ENCODE measurements at regions not wholly inside any gene's neighbourhood (a gene's known extent, or its start where the extent isn't known, plus 50 kb on each side); places are given as distances from the start of the nearest gene placed in this dataset.
A peak's percentile ranks its signal among the peaks of the same experiment; 100 is the strongest.
"Not testable (repeated sequence)": the region's sequence is repeated elsewhere in the genome, so short reads cannot be mapped to it uniquely, and the experiment has no call there.

DNA sequence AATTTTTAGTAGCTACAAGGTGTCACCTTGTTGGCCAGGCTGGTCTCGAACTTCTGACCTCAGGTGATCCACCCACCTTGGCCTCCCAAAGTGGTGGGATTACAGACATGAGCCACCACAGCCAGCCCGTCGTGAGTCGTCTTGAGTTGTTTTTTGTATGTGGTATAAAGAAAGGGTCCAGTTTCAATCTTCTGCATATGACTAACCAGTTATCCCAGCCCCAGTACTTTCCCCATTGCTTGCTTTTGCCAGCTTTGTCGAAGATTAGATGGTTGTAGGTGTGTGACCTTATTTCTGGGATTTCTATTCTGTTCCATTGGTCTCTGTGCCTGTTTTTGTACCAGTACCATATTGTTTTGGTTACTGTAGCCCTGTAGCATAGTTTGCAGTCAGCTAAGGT, 105.9 kb downstream of the OR13H1 start:
- TF ChIP-seq, protein P1, sequence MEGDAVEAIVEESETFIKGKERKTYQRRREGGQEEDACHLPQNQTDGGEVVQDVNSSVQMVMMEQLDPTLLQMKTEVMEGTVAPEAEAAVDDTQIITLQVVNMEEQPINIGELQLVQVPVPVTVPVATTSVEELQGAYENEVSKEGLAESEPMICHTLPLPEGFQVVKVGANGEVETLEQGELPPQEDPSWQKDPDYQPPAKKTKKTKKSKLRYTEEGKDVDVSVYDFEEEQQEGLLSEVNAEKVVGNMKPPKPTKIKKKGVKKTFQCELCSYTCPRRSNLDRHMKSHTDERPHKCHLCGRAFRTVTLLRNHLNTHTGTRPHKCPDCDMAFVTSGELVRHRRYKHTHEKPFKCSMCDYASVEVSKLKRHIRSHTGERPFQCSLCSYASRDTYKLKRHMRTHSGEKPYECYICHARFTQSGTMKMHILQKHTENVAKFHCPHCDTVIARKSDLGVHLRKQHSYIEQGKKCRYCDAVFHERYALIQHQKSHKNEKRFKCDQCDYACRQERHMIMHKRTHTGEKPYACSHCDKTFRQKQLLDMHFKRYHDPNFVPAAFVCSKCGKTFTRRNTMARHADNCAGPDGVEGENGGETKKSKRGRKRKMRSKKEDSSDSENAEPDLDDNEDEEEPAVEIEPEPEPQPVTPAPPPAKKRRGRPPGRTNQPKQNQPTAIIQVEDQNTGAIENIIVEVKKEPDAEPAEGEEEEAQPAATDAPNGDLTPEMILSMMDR (IDR thresholded peaks at IDR 0.05; ENCODE audit: borderline replicate concordance, control extremely low read depth, extremely low read depth, insufficient read depth, missing control alignments) = no peak
- in situ Hi-C loops (cut with MboI; ENCODE audit: low sequenced_read_pairs, unreplicated experiment) = loop anchor here (25.0 kb wide), 1 partner anchor 662 kb away; no protein-coding TSS in a partner anchor
- DNase-seq (ENCODE audit: low spot score) = no peak

DNA sequence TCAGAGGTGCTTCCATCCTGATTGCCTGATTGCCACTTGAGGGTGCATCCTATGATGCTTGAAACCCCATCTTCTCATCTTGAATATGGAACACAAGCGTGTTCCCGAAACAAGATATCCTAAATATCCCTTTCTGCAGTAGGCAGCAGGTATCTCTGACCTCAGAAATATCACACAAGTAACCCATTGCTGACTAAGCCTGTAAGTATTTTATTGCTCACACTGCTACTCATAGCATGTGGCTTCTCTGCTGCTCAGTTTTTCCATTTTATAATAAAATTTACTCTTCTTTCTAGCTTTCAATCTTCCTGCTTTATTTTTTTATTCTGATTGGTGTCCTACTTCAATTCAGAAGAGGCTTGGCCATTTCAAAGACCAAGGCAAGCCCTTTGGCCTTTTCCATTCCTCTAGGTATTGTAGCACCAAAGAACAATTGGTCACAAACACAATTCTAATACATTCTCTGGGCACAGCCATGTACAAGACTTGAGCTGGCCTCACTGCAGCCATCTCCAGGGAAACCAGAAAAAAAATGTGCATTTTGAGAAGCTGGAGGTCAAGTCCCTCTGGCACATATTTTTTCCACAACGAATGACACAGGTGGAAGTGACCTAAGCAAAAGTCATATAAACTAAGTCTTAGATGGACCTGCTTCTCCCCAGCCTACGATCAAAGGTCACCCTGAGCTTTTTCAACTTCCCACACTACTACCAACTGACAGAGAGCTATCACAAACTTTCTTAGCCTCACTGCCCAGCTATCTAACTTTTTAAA, 107.0 kb downstream of the OR13H1 start:
- no peak for DNase-seq (ENCODE audit: low spot score)
- in situ Hi-C loops (cut with MboI; ENCODE audit: low sequenced_read_pairs, unreplicated experiment) = no loop called here
- TF ChIP-seq, protein P1 (IDR thresholded peaks at IDR 0.05; ENCODE audit: borderline replicate concordance, control extremely low read depth, extremely low read depth, insufficient read depth, missing control alignments) = no peak

DNA sequence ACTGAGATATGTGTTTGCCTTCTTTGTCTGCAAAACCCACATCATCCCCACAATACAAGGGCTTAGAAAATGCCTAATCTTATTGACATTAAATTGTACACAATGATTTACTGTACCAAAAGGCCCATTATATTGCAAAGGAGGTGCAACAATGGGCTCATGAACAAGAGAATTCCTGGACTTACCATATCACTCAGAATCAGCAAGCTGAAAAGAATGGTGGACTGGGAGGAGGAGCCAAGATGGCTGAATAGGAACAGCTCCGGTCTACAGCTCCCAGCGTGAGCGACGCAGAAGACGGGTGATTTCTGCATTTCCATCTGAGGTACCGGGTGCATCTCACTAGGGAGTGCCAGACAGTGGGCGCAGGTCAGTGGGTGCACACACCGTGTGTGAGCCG, 119.9 kb downstream of the OR13H1 start:
- in situ Hi-C loops (cut with MboI; ENCODE audit: low sequenced_read_pairs, unreplicated experiment); DNase-seq (ENCODE audit: low spot score): not testable (repeated sequence)

DNA sequence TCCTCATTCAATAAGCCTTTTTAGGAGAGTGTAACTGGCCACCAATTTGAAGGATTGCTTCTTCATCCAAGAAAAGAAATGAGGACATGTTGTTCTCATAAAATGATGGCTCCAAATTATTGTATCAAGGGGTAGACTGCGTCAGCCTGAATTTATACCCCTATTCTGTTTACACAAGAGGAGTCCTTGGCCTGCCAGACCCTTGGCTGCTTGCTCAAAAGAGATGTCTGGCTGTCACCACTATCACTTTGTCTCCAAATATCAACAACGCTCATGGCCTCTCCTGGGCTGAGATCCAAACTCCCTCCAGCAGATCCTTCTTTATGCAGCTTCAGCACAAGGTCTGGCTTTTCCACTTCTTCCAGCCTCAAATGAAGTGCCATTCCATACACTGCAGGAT, 127.9 kb downstream of the OR13H1 start:
- DNase-seq (ENCODE audit: low spot score) = no peak
- TF ChIP-seq, protein P1 (IDR thresholded peaks at IDR 0.05; ENCODE audit: borderline replicate concordance, control extremely low read depth, extremely low read depth, insufficient read depth, missing control alignments) = no peak
- in situ Hi-C loops (cut with MboI; ENCODE audit: low sequenced_read_pairs, unreplicated experiment) = no loop called here

DNA sequence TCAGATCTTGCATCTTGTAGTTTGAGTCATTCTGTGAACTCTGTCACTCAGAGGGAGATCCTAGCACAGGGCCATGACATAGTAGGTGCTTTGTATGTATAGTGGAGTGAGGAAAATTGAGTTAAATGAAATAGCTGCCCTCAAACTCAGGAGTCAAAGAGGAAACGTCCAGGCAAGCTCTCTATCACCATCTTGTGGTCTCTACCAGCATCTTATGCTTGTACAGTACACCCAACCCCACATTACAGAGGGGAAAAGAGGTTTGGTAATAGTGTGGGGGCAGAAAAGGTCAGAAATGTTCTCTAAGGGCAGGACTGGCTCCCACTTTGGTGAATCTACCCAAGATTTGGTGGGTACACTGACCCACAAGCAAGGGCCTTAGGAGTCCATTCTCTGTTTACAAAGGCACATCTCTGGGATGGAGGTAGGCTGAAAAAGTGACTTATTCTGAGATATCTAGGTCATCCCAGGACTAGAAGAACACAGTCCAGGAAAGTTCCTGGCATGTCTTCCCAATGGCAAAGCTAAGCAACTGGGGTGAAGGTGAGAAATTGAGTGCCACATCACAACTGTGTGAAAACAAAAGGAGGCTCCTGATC, 131.8 kb downstream of the OR13H1 start:
- TF ChIP-seq, protein P1 (IDR thresholded peaks at IDR 0.05; ENCODE audit: borderline replicate concordance, control extremely low read depth, extremely low read depth, insufficient read depth, missing control alignments) = peak; percentile 45
- in situ Hi-C loops (cut with MboI; ENCODE audit: low sequenced_read_pairs, unreplicated experiment) = no loop called here
- peak; percentile 34 for DNase-seq (ENCODE audit: low spot score)

DNA sequence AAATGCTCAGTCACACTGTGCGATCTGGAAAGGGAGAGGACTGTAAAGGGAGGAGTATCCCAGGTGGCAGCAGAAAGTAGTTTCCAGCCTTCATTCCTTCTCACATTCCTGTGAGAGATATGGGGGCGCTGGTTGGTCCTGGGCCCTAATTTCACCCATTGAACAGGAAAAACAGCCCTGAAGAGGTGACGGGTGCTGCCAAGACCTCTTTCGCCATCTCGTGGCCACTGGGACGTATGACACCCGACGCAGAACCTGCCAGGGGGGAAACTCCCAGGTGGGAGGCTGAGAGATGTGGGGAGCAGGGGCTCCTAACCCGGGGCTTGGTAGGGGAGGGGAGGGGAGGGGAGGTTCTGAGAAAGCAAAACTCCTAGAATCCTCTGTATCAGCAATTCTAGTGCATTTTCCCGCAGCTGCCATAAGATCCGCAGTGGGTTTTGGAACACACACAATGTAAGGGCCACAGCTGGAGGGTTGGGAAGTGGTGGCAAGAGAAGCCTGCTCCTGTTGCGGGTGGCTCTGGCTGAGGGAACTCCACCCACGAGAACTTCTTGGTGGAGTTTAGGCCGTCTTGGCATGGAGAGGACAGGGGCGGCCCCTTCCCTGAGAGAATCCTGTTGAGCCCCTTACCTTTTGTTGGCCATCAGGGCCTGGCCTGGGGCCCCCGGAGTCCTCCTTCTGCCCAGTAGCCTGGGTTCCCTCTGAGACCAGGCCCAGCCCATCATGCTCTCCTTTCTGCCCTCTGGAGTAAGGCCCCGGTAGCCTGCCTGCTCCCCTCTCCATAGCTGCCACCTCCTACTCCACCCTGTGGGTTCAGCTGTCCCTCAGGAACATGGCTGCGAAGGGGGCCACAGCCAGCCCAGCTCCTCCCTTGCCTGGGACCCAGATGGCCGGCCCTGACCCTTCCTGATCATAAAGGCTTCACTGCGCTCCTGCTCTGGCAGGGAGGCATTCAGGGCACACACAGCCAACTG, 134.1 kb downstream of the OR13H1 start:
- in situ Hi-C loops (cut with MboI; ENCODE audit: low sequenced_read_pairs, unreplicated experiment) = no loop called here
- peak; percentile 70 for DNase-seq (ENCODE audit: low spot score)
- TF ChIP-seq, protein P1 (IDR thresholded peaks at IDR 0.05; ENCODE audit: borderline replicate concordance, control extremely low read depth, extremely low read depth, insufficient read depth, missing control alignments) = peak; percentile 85

DNA sequence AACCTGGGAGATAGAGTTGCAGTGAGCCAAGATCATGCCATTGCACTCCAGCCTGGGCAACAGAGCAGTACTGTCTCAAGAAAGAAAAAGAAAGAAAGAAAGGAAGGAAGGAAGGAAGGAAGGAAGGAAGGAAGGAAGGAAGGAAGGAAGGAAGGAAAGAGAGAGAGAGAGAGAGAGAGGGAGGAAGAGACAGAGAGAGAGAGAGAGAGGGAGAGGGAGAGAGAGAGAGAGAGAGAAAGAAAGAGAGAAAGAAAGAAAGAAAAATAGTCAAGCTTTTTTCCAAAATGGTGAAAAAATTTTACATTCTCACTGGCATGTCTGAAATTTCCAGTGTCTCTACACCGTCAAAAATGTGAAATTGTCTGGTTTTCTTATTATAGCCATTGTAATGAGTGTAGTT, 138.9 kb downstream of the OR13H1 start:
- in situ Hi-C loops (cut with MboI; ENCODE audit: low sequenced_read_pairs, unreplicated experiment); DNase-seq (ENCODE audit: low spot score): not testable (repeated sequence)
